NCI-H2081 treated with DMSO at 0.1 percent for 48 hours (cell line): ENCODE measurements at regions not wholly inside any gene's neighbourhood (a gene's known extent, or its start where the extent isn't known, plus 50 kb on each side); places are given as distances from the start of the nearest gene placed in this dataset.
"Not testable (repeated sequence)": the region's sequence is repeated elsewhere in the genome, so short reads cannot be mapped to it uniquely, and the experiment has no call there.

Experiments
- DNase-seq: peaks from one replicate; lab custom pipeline; 2025; lab: John Stamatoyannopoulos, UW

- DNase-seq, result no peak
These were observed 90.9 kb upstream of the OLIG2 start for GRCh38 chr21:32934829-32935228.

DNA sequence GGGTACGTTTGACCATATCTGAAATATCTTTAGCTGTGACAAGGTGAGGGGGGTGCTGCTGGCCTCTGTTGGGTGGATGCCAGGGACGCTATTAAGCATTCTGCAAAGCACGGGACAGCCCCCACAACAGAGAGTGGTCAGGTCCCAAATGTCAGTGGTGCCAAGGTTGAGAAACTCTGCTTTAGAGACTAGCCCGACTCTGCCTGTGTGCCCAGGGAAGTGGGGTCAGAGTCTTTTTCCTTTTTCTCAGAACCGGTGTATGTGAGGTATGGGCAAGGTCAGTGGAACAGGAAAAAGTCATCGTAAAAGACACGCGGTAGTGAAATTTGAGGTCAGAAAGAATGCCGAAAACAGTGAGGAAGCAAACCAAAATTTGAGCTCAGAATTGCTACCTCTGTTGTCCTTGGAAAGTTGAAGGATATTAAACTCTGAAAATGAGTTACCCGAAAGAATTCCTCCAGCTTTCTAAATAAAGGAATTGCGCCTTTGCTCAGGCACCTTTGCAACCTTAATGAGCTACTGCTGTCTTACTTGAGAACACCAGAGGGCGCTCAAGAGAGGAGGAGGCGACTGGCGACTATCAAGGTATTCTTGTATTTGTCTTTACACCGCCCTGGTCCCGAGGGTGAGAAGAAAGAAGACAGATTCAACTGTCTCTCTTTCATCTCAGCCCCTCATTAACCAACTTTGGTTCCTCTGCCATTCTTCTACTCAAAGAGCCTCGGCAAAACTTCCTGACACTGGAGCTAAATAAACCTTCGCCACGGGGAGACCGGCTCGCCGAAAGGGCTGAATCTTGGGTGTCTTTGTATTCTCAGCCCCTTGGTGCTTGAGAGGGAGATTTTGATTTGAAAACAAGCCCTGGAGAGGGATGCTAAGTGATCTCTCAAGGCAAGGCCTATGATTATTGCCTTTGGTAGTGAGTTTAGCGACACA is 85.4 kb upstream of the OLIG2 start:
- DNase-seq, result no peak

- no peak for DNase-seq
These were observed 84.5 kb upstream of the OLIG2 start for GRCh38 chr21:32941263-32941662.

GRCh38 chr21:32946654-32947053 is 79.1 kb upstream of the OLIG2 start:
- no peak for DNase-seq

GRCh38 chr21:32947736-32948135 is 78.0 kb upstream of the OLIG2 start:
- DNase-seq, result no peak

- no peak for DNase-seq
These were observed 76.0 kb upstream of the OLIG2 start for GRCh38 chr21:32949701-32950100.

GRCh38 chr21:32951041-32951440 is 74.7 kb upstream of the OLIG2 start:
- DNase-seq, result no peak

GRCh38 chr21:32954353-32954752 is 71.4 kb upstream of the OLIG2 start:
- no peak for DNase-seq

GRCh38 chr21:32955311-32956060 is 70.2 kb upstream of the OLIG2 start:
- no peak for DNase-seq

DNA sequence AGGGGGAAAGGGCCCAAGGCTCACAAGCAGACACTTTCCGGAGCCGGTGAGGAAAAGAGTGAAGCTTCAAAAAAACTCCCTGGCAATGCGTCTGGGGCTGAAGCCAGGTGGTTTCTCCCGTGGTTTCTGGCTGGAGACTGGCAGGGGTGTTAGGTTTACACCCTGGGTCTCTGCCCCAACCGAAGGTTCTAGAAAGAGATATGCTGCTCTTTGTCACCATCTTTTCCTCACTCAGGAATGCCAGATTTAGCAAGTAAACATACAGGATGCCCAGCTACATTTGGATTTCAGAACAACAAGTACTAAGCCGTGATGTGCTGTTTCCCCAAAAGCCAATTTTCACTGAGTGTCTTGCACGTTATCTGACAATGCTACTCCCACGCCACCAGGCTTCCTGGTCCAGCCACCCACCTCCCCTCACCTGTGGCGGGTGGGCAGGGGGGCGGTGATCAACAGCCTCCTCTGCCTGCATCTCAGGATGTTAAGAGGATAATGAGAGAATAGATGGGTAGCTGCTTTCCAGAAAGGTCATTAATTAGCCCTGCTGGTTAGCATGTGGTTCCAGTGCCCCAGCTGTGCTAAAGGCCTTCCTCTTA is 69.6 kb upstream of the OLIG2 start:
- no peak for DNase-seq

GRCh38 chr21:32957545-32957944 is 68.2 kb upstream of the OLIG2 start:
- DNase-seq, result no peak

- no peak for DNase-seq
These were observed 67.3 kb upstream of the OLIG2 start for GRCh38 chr21:32958288-32959002.

DNA sequence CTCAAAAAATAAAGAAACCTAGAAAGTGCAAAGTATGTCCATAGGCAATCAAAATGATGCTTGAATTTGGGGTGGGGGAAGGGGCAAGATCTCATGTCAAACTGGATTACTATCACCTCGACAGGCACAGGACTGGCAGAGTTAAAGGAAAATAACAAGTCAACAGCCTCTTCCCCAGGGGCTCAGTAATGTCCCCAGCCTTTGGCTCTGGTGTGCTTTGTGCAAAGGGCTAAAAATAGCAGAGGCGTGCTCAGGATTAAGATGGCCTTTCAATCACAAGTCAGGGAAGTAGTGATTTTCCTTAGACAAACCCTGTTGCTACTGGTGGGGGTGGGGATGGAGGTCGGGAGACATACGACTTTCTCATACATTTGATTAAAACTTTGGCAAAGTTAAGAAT is 63.5 kb upstream of the OLIG2 start:
- DNase-seq, result no peak

DNA sequence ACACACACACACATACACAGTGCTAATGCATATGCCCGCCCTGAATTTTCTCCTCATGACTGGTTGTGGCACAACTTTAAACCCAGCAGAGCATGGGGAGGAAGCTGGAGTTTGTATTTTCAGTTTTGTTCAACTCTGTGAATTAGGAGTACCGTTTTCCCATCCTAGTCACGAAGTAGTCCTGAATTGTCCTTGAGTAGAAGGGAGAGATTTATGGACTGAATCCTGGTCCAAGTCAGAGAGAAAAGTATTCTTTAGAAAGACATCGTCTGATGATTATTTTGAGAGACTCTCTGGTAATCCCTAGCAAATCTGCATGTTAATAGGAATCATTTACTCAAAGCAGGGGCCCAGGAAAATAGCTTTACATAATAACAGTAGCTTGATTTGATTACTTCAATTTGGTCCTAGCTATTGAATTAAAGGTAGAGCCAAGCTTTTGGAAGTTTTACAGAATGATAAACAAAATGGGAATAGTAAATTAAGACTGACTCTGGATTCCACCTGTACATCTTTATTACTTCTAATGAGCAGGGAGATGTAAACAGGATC is 60.5 kb upstream of the OLIG2 start:
- DNase-seq, result no peak

DNA sequence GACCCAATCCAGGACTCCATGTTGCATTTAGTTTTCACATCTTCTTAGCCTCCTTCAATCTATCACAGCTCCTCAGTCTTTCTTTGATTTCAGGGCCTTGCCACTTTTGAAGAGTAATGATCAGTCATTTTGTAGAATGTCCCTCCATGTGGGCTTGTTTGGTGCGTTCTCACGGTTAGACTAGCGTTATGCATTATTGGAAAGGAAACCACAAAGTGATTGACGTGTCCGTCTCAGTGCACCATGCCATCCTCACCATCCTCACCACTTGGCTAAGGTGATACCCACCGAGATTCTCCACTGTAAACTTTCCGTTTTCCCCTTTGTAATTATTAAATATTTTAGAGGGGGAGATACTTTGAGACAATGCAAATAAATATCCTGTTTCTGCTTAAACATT is 59.6 kb upstream of the OLIG2 start:
- DNase-seq, result no peak

DNA sequence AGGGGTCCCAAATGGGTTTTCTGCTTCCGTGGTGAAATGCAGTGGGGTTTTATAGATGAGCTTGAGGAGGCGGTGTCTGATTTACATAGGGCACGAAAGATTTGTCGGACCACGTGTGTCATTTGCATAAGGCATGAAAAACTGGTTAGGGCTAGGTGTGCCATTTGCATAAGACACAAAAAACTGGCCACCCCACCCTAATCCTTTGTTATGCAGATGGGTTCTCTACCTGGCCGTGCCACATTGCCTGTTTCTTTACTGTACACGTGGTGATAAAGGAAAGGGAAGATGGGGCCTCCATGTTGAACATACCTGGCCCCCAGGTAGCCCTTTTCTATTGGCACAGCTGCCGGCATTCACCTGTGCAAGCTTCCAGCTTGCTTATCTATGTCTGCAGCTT is 57.6 kb upstream of the OLIG2 start:
- DNase-seq, result not testable (repeated sequence)

DNA sequence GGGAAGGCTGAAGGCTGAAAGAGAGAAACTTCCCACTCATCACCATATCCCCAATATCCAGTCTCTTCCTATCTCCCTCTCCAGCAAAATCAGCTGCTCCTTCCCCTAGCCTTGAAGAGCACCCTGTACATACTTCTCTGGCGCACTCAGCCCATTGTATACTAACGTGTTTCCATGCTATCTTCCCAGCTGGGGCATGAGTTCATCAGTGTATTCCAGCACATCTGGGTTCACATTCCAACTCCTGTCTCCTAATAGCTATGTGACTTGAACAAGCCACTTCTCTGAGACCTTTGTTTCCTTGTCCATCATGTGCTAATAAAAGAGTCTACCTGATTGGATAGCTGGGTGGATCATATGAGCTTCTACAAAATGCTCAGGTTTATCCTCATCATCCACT is 51.1 kb upstream of the OLIG2 start:
- DNase-seq, result no peak

GRCh38 chr21:32975811-32976431 is 49.8 kb upstream of the OLIG2 start:
- no peak for DNase-seq
